ENCODE measurements at regions not wholly inside any gene's neighbourhood (a gene's known extent, or its start where the extent isn't known, plus 50 kb on each side); places are given as distances from the start of the nearest gene placed in this dataset.

DNA sequence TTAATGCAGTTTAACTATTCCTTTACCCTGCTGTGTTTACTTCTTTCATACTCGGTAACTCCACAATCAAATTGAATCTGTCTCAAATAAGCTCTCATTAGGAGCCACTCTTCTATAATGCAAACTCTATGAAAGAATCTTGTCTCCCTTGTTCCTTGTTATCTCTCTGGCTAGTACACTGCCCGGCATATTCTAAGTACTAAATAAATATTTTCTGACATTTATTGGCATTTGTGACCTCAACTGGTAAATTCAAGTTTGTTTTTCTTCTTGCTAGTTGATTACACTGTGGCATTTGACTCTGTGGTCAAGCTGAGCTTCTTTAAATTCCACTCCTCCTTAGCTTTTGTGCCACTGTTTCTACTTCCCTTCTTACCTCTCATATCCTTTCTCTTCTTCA lies 237.6 kb upstream of the KHDRBS2 start:
- TF ChIP-seq, protein P1, sequence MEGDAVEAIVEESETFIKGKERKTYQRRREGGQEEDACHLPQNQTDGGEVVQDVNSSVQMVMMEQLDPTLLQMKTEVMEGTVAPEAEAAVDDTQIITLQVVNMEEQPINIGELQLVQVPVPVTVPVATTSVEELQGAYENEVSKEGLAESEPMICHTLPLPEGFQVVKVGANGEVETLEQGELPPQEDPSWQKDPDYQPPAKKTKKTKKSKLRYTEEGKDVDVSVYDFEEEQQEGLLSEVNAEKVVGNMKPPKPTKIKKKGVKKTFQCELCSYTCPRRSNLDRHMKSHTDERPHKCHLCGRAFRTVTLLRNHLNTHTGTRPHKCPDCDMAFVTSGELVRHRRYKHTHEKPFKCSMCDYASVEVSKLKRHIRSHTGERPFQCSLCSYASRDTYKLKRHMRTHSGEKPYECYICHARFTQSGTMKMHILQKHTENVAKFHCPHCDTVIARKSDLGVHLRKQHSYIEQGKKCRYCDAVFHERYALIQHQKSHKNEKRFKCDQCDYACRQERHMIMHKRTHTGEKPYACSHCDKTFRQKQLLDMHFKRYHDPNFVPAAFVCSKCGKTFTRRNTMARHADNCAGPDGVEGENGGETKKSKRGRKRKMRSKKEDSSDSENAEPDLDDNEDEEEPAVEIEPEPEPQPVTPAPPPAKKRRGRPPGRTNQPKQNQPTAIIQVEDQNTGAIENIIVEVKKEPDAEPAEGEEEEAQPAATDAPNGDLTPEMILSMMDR (IDR thresholded peaks at IDR 0.05; ENCODE audit: insufficient read depth, low read depth, low read length), result no peak
- no peak for TF ChIP-seq EZH2 (IDR thresholded peaks at IDR 0.05; ENCODE audit: insufficient read depth, low read length)

Data from astrocyte (in vitro differentiated cells and primary cell).